A673 (cell line): ENCODE measurements at regions not wholly inside any gene's neighbourhood (a gene's known extent, or its start where the extent isn't known, plus 50 kb on each side); places are given as distances from the start of the nearest gene placed in this dataset.

Experiments
- CTCF ChIP-seq: fragments of 300-800, 200-600 bp; sonication (generic); conservative IDR thresholded peaks from 2 replicates; pipeline ENCODE4 v1.5.1; 2017; ENCODE audit warnings: low read depth, mild to moderate bottlenecking, antibody characterized with exemption, low read length, moderate library complexity, mixed read lengths
- EZH2 ChIP-seq: fragments of 200-600 bp; sonication (generic); IDR thresholded peaks from 2 replicates; pipeline ENCODE4 v1.6.1; 2017; ENCODE audit warnings: borderline replicate concordance, low read depth, mild to moderate bottlenecking, mixed read lengths, antibody characterized with exemption, low read length; ENCODE audit not compliant: poor library complexity, severe bottlenecking

- no peak for TF ChIP-seq CTCF
- no peak for TF ChIP-seq EZH2
Observed at GRCh38 chr14:53516261-53516774, 363.2 kb upstream of the DDHD1 start.
